ENCODE measurements at regions not wholly inside any gene's neighbourhood (a gene's known extent, or its start where the extent isn't known, plus 50 kb on each side); places are given as distances from the start of the nearest gene placed in this dataset.
"Not testable (repeated sequence)": the region's sequence is repeated elsewhere in the genome, so short reads cannot be mapped to it uniquely, and the experiment has no call there.

- DNase-seq (ENCODE audit: low read depth): not testable (repeated sequence)
Measured at GRCh38 chr4:176624983-176625610, 167.6 kb downstream of the VEGFC start.

- no peak for DNase-seq (ENCODE audit: low read depth)
Measured at GRCh38 chr4:176627916-176628315, 164.8 kb downstream of the VEGFC start.

- DNase-seq (ENCODE audit: low read depth): no peak
Measured at GRCh38 chr4:176631611-176632010, 161.1 kb downstream of the VEGFC start.

All from HT1080 (cell line).